ENCODE measurements at regions not wholly inside any gene's neighbourhood (a gene's known extent, or its start where the extent isn't known, plus 50 kb on each side); places are given as distances from the start of the nearest gene placed in this dataset.
A peak's percentile ranks its signal among the peaks of the same experiment; 100 is the strongest.

DNA sequence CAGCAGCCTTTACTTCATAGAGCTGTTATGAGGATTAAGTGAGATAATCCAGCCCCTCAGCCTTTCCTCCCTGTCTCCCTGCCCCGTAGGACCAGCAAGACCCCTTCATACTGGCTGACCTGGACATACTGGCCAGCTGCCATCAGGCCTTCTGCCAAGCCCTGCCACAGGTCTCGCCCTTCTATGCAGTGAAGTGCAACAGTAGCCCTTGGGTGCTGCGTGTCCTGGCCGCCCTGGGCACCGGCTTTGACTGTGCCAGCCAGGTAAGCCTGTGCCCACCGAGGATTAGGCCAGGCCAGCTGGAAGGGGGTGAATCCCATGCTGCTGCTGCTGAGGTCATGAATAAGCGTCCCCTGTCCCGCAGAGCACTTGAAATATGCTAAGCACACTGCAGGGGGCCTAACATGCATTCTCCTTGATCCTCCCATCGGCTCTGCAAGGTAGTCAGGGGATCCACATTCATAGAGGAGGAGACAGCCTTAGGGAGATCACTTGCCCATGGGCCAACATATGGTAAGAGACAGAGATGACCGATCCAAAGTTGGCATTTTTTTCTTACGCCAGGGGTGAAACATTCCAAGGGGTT, 73.3 kb upstream of the TINAGL1 start:
- POLR2A ChIA-PET = no interaction called here
- TF ChIP-seq, protein P1, sequence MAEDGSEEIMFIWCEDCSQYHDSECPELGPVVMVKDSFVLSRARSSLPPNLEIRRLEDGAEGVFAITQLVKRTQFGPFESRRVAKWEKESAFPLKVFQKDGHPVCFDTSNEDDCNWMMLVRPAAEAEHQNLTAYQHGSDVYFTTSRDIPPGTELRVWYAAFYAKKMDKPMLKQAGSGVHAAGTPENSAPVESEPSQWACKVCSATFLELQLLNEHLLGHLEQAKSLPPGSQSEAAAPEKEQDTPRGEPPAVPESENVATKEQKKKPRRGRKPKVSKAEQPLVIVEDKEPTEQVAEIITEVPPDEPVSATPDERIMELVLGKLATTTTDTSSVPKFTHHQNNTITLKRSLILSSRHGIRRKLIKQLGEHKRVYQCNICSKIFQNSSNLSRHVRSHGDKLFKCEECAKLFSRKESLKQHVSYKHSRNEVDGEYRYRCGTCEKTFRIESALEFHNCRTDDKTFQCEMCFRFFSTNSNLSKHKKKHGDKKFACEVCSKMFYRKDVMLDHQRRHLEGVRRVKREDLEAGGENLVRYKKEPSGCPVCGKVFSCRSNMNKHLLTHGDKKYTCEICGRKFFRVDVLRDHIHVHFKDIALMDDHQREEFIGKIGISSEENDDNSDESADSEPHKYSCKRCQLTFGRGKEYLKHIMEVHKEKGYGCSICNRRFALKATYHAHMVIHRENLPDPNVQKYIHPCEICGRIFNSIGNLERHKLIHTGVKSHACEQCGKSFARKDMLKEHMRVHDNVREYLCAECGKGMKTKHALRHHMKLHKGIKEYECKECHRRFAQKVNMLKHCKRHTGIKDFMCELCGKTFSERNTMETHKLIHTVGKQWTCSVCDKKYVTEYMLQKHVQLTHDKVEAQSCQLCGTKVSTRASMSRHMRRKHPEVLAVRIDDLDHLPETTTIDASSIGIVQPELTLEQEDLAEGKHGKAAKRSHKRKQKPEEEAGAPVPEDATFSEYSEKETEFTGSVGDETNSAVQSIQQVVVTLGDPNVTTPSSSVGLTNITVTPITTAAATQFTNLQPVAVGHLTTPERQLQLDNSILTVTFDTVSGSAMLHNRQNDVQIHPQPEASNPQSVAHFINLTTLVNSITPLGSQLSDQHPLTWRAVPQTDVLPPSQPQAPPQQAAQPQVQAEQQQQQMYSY (CRISPR knock-in tag; IDR thresholded peaks at IDR 0.05) = no peak
- TF ChIP-seq ZNF160 (CRISPR knock-in tag; IDR thresholded peaks at IDR 0.05) = no peak
- TF ChIP-seq, protein P2, sequence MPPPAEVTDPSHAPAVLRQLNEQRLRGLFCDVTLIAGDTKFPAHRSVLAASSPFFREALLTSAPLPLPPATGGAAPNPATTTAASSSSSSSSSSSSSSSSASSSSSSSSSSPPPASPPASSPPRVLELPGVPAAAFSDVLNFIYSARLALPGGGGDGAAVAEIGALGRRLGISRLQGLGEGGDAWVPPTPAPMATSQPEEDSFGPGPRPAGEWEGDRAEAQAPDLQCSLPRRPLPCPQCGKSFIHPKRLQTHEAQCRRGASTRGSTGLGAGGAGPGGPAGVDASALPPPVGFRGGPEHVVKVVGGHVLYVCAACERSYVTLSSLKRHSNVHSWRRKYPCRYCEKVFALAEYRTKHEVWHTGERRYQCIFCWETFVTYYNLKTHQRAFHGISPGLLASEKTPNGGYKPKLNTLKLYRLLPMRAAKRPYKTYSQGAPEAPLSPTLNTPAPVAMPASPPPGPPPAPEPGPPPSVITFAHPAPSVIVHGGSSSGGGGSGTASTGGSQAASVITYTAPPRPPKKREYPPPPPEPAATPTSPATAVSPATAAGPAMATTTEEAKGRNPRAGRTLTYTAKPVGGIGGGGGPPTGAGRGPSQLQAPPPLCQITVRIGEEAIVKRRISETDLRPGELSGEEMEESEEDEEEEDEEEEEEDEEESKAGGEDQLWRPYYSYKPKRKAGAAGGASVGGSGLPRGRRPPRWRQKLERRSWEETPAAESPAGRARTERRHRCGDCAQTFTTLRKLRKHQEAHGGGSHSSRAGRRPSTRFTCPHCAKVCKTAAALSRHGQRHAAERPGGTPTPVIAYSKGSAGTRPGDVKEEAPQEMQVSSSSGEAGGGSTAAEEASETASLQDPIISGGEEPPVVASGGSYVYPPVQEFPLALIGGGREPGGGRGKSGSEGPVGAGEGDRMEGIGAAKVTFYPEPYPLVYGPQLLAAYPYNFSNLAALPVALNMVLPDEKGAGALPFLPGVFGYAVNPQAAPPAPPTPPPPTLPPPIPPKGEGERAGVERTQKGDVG (CRISPR knock-in tag; IDR thresholded peaks at IDR 0.05; ENCODE audit: borderline replicate concordance) = peak; percentile 27; the same call in 1 of the 2 replicates
- TF ChIP-seq MIXL1 (CRISPR knock-in tag; IDR thresholded peaks at IDR 0.05) = no peak
- TF ChIP-seq, protein P3, sequence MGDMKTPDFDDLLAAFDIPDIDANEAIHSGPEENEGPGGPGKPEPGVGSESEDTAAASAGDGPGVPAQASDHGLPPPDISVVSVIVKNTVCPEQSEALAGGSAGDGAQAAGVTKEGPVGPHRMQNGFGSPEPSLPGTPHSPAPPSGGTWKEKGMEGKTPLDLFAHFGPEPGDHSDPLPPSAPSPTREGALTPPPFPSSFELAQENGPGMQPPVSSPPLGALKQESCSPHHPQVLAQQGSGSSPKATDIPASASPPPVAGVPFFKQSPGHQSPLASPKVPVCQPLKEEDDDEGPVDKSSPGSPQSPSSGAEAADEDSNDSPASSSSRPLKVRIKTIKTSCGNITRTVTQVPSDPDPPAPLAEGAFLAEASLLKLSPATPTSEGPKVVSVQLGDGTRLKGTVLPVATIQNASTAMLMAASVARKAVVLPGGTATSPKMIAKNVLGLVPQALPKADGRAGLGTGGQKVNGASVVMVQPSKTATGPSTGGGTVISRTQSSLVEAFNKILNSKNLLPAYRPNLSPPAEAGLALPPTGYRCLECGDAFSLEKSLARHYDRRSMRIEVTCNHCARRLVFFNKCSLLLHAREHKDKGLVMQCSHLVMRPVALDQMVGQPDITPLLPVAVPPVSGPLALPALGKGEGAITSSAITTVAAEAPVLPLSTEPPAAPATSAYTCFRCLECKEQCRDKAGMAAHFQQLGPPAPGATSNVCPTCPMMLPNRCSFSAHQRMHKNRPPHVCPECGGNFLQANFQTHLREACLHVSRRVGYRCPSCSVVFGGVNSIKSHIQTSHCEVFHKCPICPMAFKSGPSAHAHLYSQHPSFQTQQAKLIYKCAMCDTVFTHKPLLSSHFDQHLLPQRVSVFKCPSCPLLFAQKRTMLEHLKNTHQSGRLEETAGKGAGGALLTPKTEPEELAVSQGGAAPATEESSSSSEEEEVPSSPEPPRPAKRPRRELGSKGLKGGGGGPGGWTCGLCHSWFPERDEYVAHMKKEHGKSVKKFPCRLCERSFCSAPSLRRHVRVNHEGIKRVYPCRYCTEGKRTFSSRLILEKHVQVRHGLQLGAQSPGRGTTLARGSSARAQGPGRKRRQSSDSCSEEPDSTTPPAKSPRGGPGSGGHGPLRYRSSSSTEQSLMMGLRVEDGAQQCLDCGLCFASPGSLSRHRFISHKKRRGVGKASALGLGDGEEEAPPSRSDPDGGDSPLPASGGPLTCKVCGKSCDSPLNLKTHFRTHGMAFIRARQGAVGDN (CRISPR knock-in tag; IDR thresholded peaks at IDR 0.05) = 0 out of 2 replicates have a peak, but pooled peaks have one; percentile 8
- no peak for TF ChIP-seq CENPX (CRISPR knock-in tag; IDR thresholded peaks at IDR 0.05)
- TF ChIP-seq ZNF274 (CRISPR knock-in tag; IDR thresholded peaks at IDR 0.05) = no peak
- no peak for TF ChIP-seq ZIK1 (CRISPR knock-in tag; IDR thresholded peaks at IDR 0.05; ENCODE audit: borderline replicate concordance, low read depth)
- no peak for FAIRE-seq
- no peaks in the 10 kb centered on the region for H3K36me3 ChIP-seq (replicated peaks in 1 of 2; ENCODE audit: control insufficient read depth in 1 of 2, insufficient read depth in 2 of 2, low read length in 2 of 2)
- no TSS peak for BruUV-seq (replicated peaks)
- H3K9ac ChIP-seq (ENCODE audit: insufficient read depth, low read depth, low read length) = no peak overlapping the region
- intact Hi-C loops (cut with micrococcal nuclease; ENCODE audit: unreplicated experiment) (loop anchor here (10.0 kb wide), 1 partner anchor 58 kb away; no protein-coding TSS in a partner anchor), in situ Hi-C loops (cut with HindIII; ENCODE audit: extremely low pct_ligation_motif_present, low pct_unique_long_range_greater_than_20kb) (no loop called here)
- H3K4me3 ChIP-seq (replicated peaks in 1 of 3; ENCODE audit: insufficient read depth in 1 of 3, low read depth in 2 of 3, low read length in 3 of 3) = no peak overlapping the region
- no peak overlapping the region for H3K27ac ChIP-seq (ENCODE audit: extremely low read length, insufficient read depth, low read length)
- H3K27me3 ChIP-seq (ENCODE audit: control insufficient read depth in 1 of 2, insufficient read depth in 2 of 2, low read length in 2 of 2) = no peaks in the 10 kb centered on the region
- no peaks in the 10 kb centered on the region for H4K20me1 ChIP-seq (ENCODE audit: insufficient read depth, low read length)
- no peak for DNase-seq (ENCODE audit: low spot score)
- no peaks in the 10 kb centered on the region for H3K9me3 ChIP-seq (ENCODE audit: low read length)
- H3K4me1 ChIP-seq (ENCODE audit: insufficient read depth, low read length) = peaks cover 61% of the 10 kb centered on the region
- no peak overlapping the region for H3K4me2 ChIP-seq (ENCODE audit: low read depth, low read length)
- ATAC-seq = peak; percentile 11; the same call in 1 of the 3 replicates
- WGBS (ENCODE audit: low lambda C conversion rate) = 72% methylated on average over 3 of the region's 11 CpGs
- CTCF ChIA-PET (ENCODE audit: low intra/inter-chr PET ratio, low total read pairs) = interaction anchor here (1.7 kb wide), 1 partner anchor 46 kb away, joined by 7 read pairs; no protein-coding TSS in a partner anchor
- no peak overlapping the region for H2AFZ ChIP-seq (ENCODE audit: low read length)
- no peaks in the 10 kb centered on the region for H3K79me2 ChIP-seq (ENCODE audit: insufficient read depth, low read length)

Data from HepG2 (cell line).